ENCODE measurements at regions not wholly inside any gene's neighbourhood (a gene's known extent, or its start where the extent isn't known, plus 50 kb on each side); places are given as distances from the start of the nearest gene placed in this dataset.

GRCh38 chr6:101077344-101077743, 196.2 kb upstream of the ASCC3 start:
- DNase-seq, result no peak
- Histone ChIP-seq H3K4me3 (no peak overlapping the region), H3K9me3 (replicated peaks in 1 of 3) (peaks cover 0 to 9% (median 0%) of the 10 kb centered on the region in 3 donors), H3K27me3 (no peaks in the 10 kb centered on the region), H3K4me1 (replicated peaks in 1 of 2) (no peaks in the 10 kb centered on the region), H3K36me3 (replicated peaks in 1 of 2) (no peaks in the 10 kb centered on the region), H3K27ac (no peak overlapping the region)
- intact Hi-C loops (cut with DNase I), result no loop called here
- no peak for TF ChIP-seq CTCF (IDR thresholded peaks at IDR 0.05)
- no peak for TF ChIP-seq POLR2A (IDR thresholded peaks at IDR 0.05)

GRCh38 chr6:101079696-101080270, 198.7 kb upstream of the ASCC3 start:
- Histone ChIP-seq H3K27me3 (no peaks in the 10 kb centered on the region), H3K4me1 (replicated peaks in 1 of 2) (no peaks in the 10 kb centered on the region), H3K36me3 (replicated peaks in 1 of 2) (no peaks in the 10 kb centered on the region), H3K9me3 (replicated peaks in 1 of 3) (peaks cover 0 to 9% (median 0%) of the 10 kb centered on the region in 3 donors), H3K27ac (no peak overlapping the region), H3K4me3 (no peak overlapping the region)
- intact Hi-C loops (cut with DNase I), result no loop called here
- 90 to 100% (median 96%) methylated on average over 1 of the region's 1 CpG for WGBS, 4 donors
- no peak for TF ChIP-seq CTCF (IDR thresholded peaks at IDR 0.05)
- no peak for TF ChIP-seq POLR2A (IDR thresholded peaks at IDR 0.05)
- no peak for DNase-seq

GRCh38 chr6:101080597-101080996, 199.5 kb upstream of the ASCC3 start:
- Histone ChIP-seq H3K27me3 (no peaks in the 10 kb centered on the region), H3K4me1 (replicated peaks in 1 of 2) (no peaks in the 10 kb centered on the region), H3K27ac (no peak overlapping the region), H3K9me3 (replicated peaks in 1 of 3) (peaks cover 0 to 9% (median 0%) of the 10 kb centered on the region in 3 donors), H3K36me3 (replicated peaks in 1 of 2) (no peaks in the 10 kb centered on the region), H3K4me3 (no peak overlapping the region)
- intact Hi-C loops (cut with DNase I), result no loop called here
- WGBS, 4 donors, result 64 to 78% (median 74%) methylated on average over 2 of the region's 2 CpGs
- TF ChIP-seq POLR2A (IDR thresholded peaks at IDR 0.05), result no peak
- TF ChIP-seq CTCF (IDR thresholded peaks at IDR 0.05), result no peak
- no peak for DNase-seq

GRCh38 chr6:101083533-101084175, 202.5 kb upstream of the ASCC3 start:
- no peak for TF ChIP-seq CTCF (IDR thresholded peaks at IDR 0.05)
- no peak for TF ChIP-seq POLR2A (IDR thresholded peaks at IDR 0.05)
- no peaks in the 10 kb centered on the region for H3K4me1 ChIP-seq (replicated peaks in 1 of 2)
- intact Hi-C loops (cut with DNase I), result no loop called here
- no peaks in the 10 kb centered on the region for H3K36me3 ChIP-seq (replicated peaks in 1 of 2)
- 41 to 49% (median 43%) methylated on average over 3 of the region's 3 CpGs for WGBS, 4 donors
- H3K27ac ChIP-seq, result no peak overlapping the region
- H3K9me3 ChIP-seq (replicated peaks in 1 of 3), result no peaks in the 10 kb centered on the region
- no peaks in the 10 kb centered on the region for H3K27me3 ChIP-seq
- DNase-seq, result no peak
- H3K4me3 ChIP-seq, result no peak overlapping the region

Data from adrenal gland (tissue), 9 donors.